Anterior cingulate cortex (tissue), 58 donors: ENCODE measurements at regions not wholly inside any gene's neighbourhood (a gene's known extent, or its start where the extent isn't known, plus 50 kb on each side); places are given as distances from the start of the nearest gene placed in this dataset.
A peak's percentile ranks its signal among the peaks of the same experiment; 100 is the strongest.

Experiments
- DNase-seq, 58 donors: peaks; one replicate each; lab custom pipeline; 2025; lab: John Stamatoyannopoulos, UW

- peak in 2 of 58 donors; percentile 11 for DNase-seq
Measured at GRCh38 chr17:33623841-33624240, 330.7 kb upstream of the ASIC2 start.

GRCh38 chr17:33628500-33629346, 335.6 kb upstream of the ASIC2 start:
- peak in 1 of 58 donors; percentile 3 for DNase-seq

GRCh38 chr17:33633446-33633845, 340.4 kb upstream of the ASIC2 start:
- DNase-seq = no peak

DNA sequence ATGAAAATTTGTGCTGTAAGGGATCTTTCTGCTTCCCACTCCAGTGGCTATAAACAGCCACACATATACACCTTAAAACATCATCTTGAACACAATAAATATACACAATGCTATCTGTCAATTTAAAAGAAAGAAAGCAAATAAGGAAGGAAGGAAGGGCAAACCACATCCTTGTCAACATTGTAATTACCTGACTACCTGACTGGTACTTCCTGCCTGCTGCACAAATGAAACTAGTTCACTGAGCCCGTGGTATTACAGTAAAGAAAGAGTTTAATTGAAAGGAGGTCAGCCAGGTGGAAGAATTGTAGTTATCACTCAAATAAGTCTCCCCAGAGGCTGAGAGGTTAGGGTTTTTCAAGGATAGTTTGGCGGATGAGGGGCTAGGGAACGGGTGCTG, 344.4 kb upstream of the ASIC2 start:
- DNase-seq = no peak

GRCh38 chr17:33639103-33639880, 346.2 kb upstream of the ASIC2 start:
- DNase-seq = no peak

DNA sequence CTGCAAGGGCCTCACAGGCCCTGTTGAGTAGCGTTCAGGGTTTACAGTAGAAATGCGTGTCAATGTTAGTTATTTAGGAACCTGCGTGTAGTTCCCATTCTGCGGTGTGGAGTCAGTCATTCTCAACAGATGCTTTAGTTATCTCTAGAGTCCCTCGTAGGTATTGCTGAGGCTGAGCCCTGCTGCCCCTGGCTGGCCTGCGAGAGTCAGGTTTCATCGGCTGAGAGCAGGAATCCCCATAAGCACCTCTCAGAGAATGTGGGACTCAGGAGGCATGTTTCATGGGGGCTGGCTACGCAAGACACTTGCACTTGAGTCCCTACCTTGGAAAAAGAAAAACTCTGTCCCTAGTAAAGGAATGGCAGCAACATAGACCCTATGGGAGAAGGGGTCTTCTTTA, 347.5 kb upstream of the ASIC2 start:
- DNase-seq = no peak

DNA sequence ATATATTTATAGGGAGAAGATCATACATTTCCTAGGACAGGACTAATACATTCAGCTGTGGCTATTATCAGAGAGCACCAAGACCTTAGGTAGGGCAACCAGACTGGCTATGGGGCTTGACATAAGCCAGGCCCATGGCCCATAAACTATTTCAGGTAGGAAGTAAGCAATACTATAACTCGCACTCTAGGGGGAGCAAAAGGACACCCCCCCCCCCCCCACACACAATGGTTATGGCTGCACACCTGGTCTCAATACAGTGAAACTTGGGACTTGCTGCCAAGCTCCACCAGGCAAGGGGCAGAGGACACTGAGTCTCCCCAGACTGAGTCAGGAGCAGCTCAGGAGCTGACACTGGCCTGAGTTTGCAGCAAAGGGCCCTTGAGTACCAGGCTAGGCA, 348.9 kb upstream of the ASIC2 start:
- DNase-seq = no peak

DNA sequence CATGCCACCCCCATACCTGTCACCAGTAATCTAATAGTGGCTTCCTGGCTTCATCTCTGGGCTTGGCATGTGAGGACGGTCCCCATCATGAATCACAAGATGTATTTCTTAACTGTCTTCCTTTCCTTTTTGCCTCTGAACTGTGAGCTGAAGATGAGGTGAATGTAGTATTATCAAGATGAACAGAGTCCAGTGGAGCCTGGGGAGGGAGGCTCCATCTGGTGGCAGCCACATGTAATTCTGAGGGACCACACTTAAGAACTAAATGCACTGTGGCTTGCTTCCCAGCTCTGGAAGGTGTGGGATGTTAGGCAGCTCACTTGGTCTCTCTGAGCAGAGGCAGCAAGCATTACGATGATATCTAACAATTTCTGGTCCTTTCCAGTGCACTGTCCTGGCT, 354.9 kb upstream of the ASIC2 start:
- peak in 41 of 58 donors; percentile 2 to 78 (median 25) for DNase-seq

- DNase-seq = no peak
Measured at GRCh38 chr17:33650304-33650703, 357.2 kb upstream of the ASIC2 start.

DNA sequence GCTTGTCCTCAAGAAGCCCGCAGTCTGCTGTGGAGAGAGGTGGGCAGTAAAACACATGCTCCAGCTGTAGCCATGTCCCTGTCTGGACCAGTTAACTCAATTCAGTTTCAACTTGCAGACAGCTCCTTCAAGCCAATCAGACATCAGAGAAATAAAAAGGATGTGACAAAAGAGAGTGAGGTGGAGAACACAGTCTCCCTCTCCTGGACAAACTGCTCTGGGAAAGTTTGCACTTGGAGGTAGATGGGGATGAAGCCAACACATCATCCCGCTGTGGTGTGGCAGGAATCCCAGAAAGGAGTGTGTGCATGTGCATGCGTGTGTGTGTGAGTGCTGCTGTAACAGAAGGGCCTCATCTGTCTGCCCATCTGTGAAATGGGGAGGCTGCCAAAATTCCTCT, 358.6 kb upstream of the ASIC2 start:
- DNase-seq = peak in 10 of 58 donors; percentile 2 to 23 (median 8)

GRCh38 chr17:33652731-33653398, 359.8 kb upstream of the ASIC2 start:
- DNase-seq = peak in 1 of 58 donors; percentile 11

GRCh38 chr17:33653399-33653788, 360.3 kb upstream of the ASIC2 start:
- DNase-seq = no peak

GRCh38 chr17:33657181-33657580, 364.1 kb upstream of the ASIC2 start:
- DNase-seq = peak in 4 of 58 donors; percentile 0 to 7 (median 4)

GRCh38 chr17:33661975-33662374, 368.9 kb upstream of the ASIC2 start:
- DNase-seq = no peak

DNA sequence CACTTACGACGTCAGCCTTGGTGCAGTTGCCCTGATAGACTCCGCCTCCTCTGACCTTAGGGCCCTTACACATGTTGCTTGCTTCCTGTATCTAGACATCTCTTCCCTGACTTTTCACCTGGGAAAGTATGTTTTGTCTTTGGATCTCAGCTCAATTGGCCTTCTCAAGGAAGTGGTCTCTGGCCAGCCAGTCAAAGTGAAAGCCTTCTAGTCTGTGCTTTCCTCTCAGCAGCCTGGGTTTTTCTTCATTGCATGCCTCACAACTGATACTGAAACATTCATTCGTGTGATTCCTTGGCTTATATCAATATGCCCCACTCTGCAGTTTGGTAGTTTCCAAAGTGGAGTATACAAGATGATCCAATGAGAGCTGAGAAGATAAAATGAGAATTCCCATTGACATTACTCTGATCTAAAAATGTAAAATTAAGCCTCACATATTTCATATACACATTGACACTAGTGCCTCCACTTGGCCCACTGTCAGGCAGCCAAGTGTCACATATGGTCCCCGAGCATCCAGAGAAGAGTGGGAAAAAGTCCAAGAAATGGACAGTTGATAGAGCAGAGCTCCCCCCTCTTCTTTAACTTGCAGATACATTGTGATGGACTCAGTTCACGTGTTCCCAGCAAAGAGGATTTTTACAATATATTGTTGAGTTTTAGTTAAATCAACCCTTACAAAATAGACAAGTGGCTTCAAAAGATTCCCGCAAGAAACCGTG, 371.2 kb upstream of the ASIC2 start:
- no peak for DNase-seq

DNA sequence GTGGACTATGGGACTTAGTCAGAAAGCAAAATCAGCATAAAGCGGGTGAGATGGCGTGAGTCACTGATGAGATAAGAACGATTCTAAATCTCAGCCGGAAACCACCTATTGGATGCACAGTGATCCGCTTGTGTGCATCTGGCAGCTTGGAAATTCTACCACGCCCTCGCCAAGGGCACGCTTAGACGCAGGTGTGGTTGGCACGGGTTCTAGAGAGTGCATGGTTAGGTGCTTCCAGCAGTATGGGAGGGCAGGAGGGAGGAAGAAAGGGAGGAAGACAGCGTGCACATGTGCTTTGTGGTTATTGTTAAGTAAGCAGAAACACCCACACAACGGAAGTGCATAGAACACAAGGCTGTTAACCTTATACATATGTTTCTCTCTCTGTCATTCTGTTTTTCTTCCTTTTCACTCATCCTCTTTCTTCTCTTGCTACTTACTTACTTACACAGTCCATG, 374.0 kb upstream of the ASIC2 start:
- no peak for DNase-seq

GRCh38 chr17:33667671-33668070, 374.6 kb upstream of the ASIC2 start:
- no peak for DNase-seq

- no peak for DNase-seq
Measured at GRCh38 chr17:33668516-33668915, 375.4 kb upstream of the ASIC2 start.

DNA sequence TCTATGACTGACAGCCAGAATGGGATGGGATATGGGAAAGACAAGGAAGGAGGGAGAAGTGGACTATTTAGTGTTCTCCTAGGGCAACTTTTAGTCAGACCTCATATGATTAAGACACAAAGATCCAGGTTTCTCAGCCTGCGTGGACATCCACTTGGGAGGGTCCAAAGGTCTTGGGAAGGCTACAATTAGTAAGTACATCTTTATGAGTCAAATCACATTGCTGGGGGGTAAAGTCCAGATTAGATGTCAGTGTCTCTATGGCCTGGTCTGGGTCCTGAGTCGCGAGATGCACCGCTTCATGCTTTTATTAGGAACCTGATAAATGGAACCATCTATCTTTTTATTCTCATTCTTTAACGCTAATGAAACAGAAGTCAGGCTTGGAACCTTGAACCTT, 378.4 kb upstream of the ASIC2 start:
- DNase-seq = no peak

DNA sequence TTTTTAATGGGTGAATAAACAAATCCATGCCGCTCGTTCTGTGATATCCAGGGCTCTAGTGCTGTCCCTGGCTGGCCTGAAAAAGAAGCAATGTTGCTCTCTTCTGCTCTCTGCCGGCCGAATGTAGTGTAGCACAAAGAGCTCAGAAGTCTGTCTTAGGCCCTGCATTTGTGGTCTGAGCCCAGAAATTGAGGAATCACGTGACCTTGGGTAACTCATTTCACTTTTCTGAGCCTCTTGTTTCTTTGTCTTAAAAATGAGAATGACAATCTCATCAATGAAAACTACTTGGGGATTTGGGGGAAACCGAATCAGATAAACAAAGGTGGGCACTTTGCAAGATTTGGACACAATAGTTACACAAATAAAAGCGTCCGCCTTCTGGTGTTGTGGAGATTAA, 381.6 kb upstream of the ASIC2 start:
- peak in 53 of 58 donors; percentile 8 to 85 (median 46) for DNase-seq
